Ecto neural progenitor cell (in vitro differentiated cells): ENCODE measurements at regions not wholly inside any gene's neighbourhood (a gene's known extent, or its start where the extent isn't known, plus 50 kb on each side); places are given as distances from the start of the nearest gene placed in this dataset.
"Not testable (repeated sequence)": the region's sequence is repeated elsewhere in the genome, so short reads cannot be mapped to it uniquely, and the experiment has no call there.

Source experiments
- DNase-seq: peaks from one replicate; pipeline ENCODE4 v3.0.0-alpha.2; 2018; ENCODE audit warnings: low spot score

- DNase-seq, result no peak
Measured at GRCh38 chr22:22716136-22716665, 71.8 kb downstream of the GGTLC2 start.

GRCh38 chr22:22717664-22718063, 73.2 kb downstream of the GGTLC2 start:
- no peak for DNase-seq

- DNase-seq, result peak; percentile 70
Measured at GRCh38 chr22:22720201-22720723, 75.8 kb downstream of the GGTLC2 start.

- no peak for DNase-seq
Measured at GRCh38 chr22:22720724-22721261, 76.4 kb downstream of the GGTLC2 start.

- DNase-seq, result no peak
Measured at GRCh38 chr22:22721681-22722354, 77.4 kb downstream of the GGTLC2 start.

- no peak for DNase-seq
Measured at GRCh38 chr22:22728382-22728781, 84.0 kb downstream of the GGTLC2 start.

GRCh38 chr22:22730655-22731373, 86.4 kb downstream of the GGTLC2 start:
- no peak for DNase-seq

- peak; percentile 21 for DNase-seq
Measured at GRCh38 chr22:22731374-22731676, 86.9 kb downstream of the GGTLC2 start.

- not testable (repeated sequence) for DNase-seq
Measured at GRCh38 chr22:22733006-22733405, 88.6 kb downstream of the GGTLC2 start.

- DNase-seq, result no peak
Measured at GRCh38 chr22:22733881-22734373, 89.5 kb downstream of the GGTLC2 start.

GRCh38 chr22:22734395-22735272, 90.2 kb downstream of the GGTLC2 start:
- not testable (repeated sequence) for DNase-seq

- DNase-seq, result not testable (repeated sequence)
Measured at GRCh38 chr22:22735276-22735675, 90.9 kb downstream of the GGTLC2 start.

- DNase-seq, result no peak
Measured at GRCh38 chr22:22735695-22736611, 91.5 kb downstream of the GGTLC2 start.

GRCh38 chr22:22737590-22737989, 93.2 kb downstream of the GGTLC2 start:
- DNase-seq, result no peak

GRCh38 chr22:22738959-22739585, 94.7 kb downstream of the GGTLC2 start:
- no peak for DNase-seq

GRCh38 chr22:22740560-22741276, 96.3 kb downstream of the GGTLC2 start:
- DNase-seq, result no peak

- DNase-seq, result no peak
Measured at GRCh38 chr22:22741843-22742242, 97.4 kb downstream of the GGTLC2 start.

GRCh38 chr22:22742641-22743040, 98.2 kb downstream of the GGTLC2 start:
- no peak for DNase-seq

- DNase-seq, result no peak
Measured at GRCh38 chr22:22743128-22743760, 98.8 kb downstream of the GGTLC2 start.
